Stimulated activated CD8-positive, alpha-beta memory T cell treated with anti-CD3 and anti-CD28 coated beads, Interleukin-15, amount 100 ng/mL, for 24 hours (primary cell): ENCODE measurements at regions not wholly inside any gene's neighbourhood (a gene's known extent, or its start where the extent isn't known, plus 50 kb on each side); places are given as distances from the start of the nearest gene placed in this dataset.

Experiments used
- DNase-seq: peaks from one replicate; pipeline ENCODE4 v3.0.0-alpha.2; 2020; ENCODE audit warnings: low read depth

- DNase-seq = no peak
Observed at GRCh38 chr15:97627634-97628033, 332.9 kb upstream of the ARRDC4 start.

GRCh38 chr15:97645758-97646157 lies 314.7 kb upstream of the ARRDC4 start:
- no peak for DNase-seq

- DNase-seq = no peak
Observed at GRCh38 chr15:97648728-97649127, 311.8 kb upstream of the ARRDC4 start.

GRCh38 chr15:97652041-97652440 lies 308.5 kb upstream of the ARRDC4 start:
- no peak for DNase-seq

GRCh38 chr15:97652700-97653167 lies 307.8 kb upstream of the ARRDC4 start:
- no peak for DNase-seq

- no peak for DNase-seq
Observed at GRCh38 chr15:97653896-97654295, 306.6 kb upstream of the ARRDC4 start.

GRCh38 chr15:97654481-97655076 lies 305.9 kb upstream of the ARRDC4 start:
- no peak for DNase-seq

- DNase-seq = no peak
Observed at GRCh38 chr15:97661796-97662195, 298.7 kb upstream of the ARRDC4 start.

- DNase-seq = no peak
Observed at GRCh38 chr15:97672586-97672985, 287.9 kb upstream of the ARRDC4 start.

DNA sequence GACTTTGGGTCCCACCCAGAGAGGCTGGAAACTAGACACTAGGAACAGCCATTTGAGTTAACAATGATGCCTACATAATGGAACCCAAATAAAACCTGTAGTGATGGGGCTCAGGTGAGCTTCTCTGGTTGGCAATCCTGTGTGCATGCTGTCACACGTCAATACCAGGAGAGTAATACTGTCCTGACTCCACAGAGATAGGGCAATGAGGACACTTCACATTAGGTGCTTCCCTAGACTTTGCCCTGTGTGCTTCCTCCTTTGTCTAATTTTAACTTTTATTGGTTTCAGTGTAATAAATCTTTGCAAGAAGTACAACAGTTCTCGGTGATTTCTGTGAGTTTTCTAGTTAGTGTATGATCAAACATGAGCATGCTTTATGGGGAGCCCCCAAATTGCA lies 281.8 kb upstream of the ARRDC4 start:
- DNase-seq = no peak

GRCh38 chr15:97679106-97679688 lies 281.3 kb upstream of the ARRDC4 start:
- DNase-seq = no peak

GRCh38 chr15:97680606-97681220 lies 279.8 kb upstream of the ARRDC4 start:
- no peak for DNase-seq

DNA sequence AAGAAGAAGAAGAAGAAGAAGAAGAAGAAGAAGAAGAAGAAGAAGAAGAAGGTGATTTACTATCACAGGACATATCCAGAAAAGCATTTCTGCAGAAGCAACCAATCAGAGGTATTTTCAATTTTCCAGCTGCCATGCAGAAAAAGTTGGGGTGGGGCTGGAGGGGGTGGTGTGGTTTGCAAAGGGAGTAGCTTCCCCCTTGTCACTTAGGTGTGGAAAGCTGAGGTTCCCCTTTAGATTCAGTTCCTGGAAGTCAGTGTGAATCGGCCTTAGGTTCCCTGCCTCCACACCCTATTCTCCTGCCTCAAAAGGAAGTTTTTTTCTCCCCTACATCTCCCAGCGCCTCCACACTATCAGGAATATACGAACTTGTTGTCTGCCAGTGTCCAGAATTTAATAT lies 276.7 kb upstream of the ARRDC4 start:
- DNase-seq = no peak

- no peak for DNase-seq
Observed at GRCh38 chr15:97684249-97684648, 276.3 kb upstream of the ARRDC4 start.

DNA sequence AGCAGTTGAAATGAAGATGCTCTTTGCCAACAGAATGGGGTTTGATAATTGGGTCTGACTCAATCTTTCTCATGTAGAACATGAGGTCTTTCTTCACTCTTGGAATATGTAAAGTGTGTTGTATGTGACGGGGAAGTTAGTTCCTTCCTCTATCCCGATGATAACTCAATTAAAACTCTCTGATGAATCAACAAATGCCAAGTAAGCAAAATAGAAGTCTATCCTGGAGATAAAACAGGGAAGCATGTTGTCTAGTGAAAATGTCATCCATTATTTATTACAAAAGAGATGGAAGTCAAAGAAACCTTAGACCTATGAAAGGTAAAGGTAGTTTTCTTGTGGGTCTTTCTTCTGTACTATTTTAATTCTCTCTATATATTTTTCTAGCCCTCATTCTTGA lies 274.2 kb upstream of the ARRDC4 start:
- no peak for DNase-seq

- no peak for DNase-seq
Observed at GRCh38 chr15:97687654-97688053, 272.8 kb upstream of the ARRDC4 start.

- DNase-seq = no peak
Observed at GRCh38 chr15:97688177-97688576, 272.3 kb upstream of the ARRDC4 start.

GRCh38 chr15:97688886-97689285 lies 271.6 kb upstream of the ARRDC4 start:
- no peak for DNase-seq

DNA sequence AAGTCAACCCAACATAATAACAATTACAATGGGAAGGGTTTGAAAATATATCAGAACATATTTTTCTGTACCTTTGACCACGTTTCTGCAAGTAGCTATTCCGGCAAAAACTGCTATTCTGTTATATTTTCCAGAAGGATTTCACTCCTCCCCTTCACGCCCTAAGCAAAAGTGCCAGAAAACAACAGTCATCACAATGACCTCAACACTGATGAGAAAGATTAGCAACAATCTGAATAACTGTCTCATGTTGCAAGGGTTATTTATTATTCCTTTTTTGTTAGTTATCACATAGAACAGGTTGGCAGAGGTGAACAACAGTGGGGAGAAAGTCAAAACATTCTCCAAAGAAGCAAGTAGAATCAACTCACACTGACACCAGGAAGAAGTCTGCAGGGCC lies 269.4 kb upstream of the ARRDC4 start:
- DNase-seq = no peak

DNA sequence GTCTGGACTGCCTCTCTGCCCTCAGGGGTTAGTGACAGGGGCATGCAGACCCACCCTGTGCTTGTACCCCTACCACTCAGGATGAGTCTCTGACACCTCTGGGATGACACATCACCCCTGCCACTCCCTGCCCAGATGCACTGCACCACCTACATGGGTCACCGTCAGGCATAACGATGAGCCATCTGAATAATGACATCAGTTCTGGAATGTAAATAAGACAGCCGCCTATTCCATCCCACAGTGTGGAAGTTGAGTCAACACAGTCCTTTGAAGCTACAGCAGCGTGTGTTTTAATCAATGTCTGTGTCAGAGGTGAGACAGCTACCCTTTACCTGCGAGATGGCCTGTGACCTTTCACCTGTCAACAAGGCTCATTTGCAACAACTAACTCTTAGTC lies 268.7 kb upstream of the ARRDC4 start:
- DNase-seq = no peak

DNA sequence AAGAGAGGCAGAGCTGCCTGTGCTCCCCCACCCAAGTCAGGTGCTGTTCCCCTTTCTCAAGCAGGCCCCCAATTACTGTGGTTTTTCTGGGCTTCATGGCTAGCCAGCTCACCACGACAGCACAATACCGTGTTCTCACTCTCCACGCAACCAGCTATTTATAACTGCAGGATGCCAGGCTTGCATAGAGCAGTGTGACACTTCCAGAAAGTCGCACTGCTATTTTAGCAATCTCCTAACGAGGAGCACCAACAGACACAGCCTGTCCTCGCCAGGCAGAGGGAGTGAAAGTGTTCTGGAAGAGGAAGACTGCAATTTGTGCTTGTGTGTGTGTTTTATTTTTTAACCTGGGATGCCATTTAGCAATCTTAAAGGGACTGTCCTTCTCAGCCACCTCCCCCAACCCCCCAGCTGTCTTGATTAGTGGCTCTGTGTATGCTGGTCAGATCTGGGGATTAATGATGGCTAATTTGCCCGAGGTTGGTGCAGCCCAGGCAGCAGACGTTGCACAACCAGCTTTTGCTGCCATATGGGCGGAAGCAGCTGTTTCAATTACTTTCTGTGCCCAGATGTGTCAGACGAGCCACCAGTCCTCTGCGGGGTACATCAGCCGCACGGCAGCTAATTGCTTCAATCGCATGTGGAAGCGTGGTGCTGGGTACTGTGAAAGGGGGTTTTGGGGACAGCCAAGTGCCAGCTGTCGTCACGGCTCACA lies 268.0 kb upstream of the ARRDC4 start:
- no peak for DNase-seq

DNA sequence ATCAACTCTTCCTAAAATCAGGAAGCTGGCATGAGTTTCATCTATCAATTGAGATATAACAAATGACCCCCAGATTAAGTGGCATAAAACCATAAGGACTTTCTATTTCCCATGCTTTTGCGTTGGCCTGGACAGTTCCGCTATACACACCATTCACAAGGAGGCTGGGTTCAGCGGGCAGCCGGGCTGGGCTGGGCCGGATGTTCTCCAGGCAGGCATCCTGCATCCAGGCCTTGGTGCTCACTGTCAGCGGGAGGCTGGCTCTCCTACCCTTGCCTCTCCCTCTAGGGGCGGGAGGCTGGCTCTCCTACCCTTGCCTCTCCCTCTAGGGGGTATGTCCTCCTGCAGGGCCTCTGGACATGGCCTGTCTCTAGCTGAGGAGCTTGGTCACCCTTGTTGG lies 266.0 kb upstream of the ARRDC4 start:
- no peak for DNase-seq

DNA sequence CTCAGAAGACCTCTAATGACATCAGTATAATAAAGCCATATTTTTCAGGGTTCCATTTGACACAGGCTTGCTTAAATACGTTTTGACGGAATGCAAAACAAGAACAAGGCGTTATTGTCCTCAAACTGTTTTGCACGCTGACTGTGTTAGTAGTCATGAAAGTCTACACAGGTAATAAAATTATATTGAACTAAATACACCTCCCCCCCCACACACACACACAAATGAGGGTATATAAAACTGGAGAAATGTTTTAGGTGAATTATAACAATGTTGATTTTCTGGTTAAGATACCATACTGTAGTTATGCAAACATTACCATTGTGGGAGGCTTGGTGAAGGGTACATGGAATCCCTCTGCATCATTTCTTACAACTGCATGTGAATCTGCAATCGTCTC lies 257.1 kb upstream of the ARRDC4 start:
- DNase-seq = no peak
